Panc1 (cell line): ENCODE measurements at regions not wholly inside any gene's neighbourhood (a gene's known extent, or its start where the extent isn't known, plus 50 kb on each side); places are given as distances from the start of the nearest gene placed in this dataset.

Source experiments
- ATAC-seq: fragments of 200-7000 bp; cut with Tn5 transposase; 2 replicates; pipeline ENCODE4 v1.9.1; 2020; ENCODE audit warnings: mild to moderate bottlenecking, moderate library complexity
- BruUV-seq: library from RNA; stranded (reverse); fragments of 400-500 nt; replicated peaks from 2 replicates; lab custom pipeline; 2021; lab: Mats Ljungman, UMichigan
- CTCF ChIA-PET: fragments of 300-600 bp; sonication (Branson Sonifier 250); formaldehyde crosslinking; loops from one replicate; lab custom pipeline; 2022; ENCODE audit warnings: antibody characterized with exemption; lab: Charles Lee
- POLR2A ChIA-PET: fragments of 300-600 bp; sonication (Branson Sonifier 250); formaldehyde crosslinking; loops from one replicate; lab custom pipeline; 2022; ENCODE audit warnings: antibody characterized with exemption; lab: Charles Lee
- DNase-seq: peaks from one replicate; pipeline ENCODE4 v3.0.0-alpha.2; 2010; ENCODE audit warnings: low read depth, low spot score
- H3K27ac ChIP-seq: 2 replicates; pipeline ENCODE4 v1.5.1; 2011; ENCODE audit warnings: mild to moderate bottlenecking, low read length, inconsistent platforms
- H3K27me3 ChIP-seq: fragments of 200-500 bp; sonication (Bioruptor generic); 2 replicates; pipeline ENCODE4 v1.6.0; 2014; ENCODE audit warnings: low read length, inconsistent platforms; ENCODE audit not compliant: control insufficient read depth, insufficient read depth
- H3K36me3 ChIP-seq: fragments of 200-500 bp; sonication (Bioruptor generic); 2 replicates; pipeline ENCODE4 v1.5.1; 2014; ENCODE audit warnings: inconsistent platforms, mild to moderate bottlenecking, low read length, moderate library complexity; ENCODE audit not compliant: control insufficient read depth, insufficient read depth
- H3K4me1 ChIP-seq: 2 replicates; pipeline ENCODE4 v1.5.1; 2011; ENCODE audit warnings: inconsistent platforms, mild to moderate bottlenecking, low read length, moderate library complexity; ENCODE audit not compliant: control insufficient read depth, insufficient read depth
- H3K4me3 ChIP-seq, 2 experiments: 2 replicates each; pipeline ENCODE4 v1.5.1; 2011 to 2012; ENCODE audit warnings: low read depth in 2 of 2, low read length in 2 of 2, mild to moderate bottlenecking in 2 of 2, inconsistent platforms in 1 of 2, moderate library complexity in 1 of 2
- H3K9me3 ChIP-seq: fragments of 200-500 bp; sonication (Bioruptor generic); 2 replicates; pipeline ENCODE4 v1.5.1; 2014; ENCODE audit warnings: low read depth, mild to moderate bottlenecking, inconsistent platforms, low read length, moderate library complexity; ENCODE audit not compliant: control insufficient read depth, insufficient read depth
- CTCF ChIP-seq: fragments of 450-650 bp; IDR thresholded peaks from 2 replicates; pipeline ENCODE4 v1.5.1; 2017; ENCODE audit warnings: mild to moderate bottlenecking
- POLR2AphosphoS5 ChIP-seq: IDR thresholded peaks from 2 replicates; pipeline ENCODE4 v1.6.1; 2012; ENCODE audit warnings: mild to moderate bottlenecking, low read depth, low read length, moderate library complexity
- SIN3A ChIP-seq: IDR thresholded peaks from 2 replicates; pipeline ENCODE4 v1.6.1; 2012; ENCODE audit warnings: low read depth, mild to moderate bottlenecking, low read length, moderate library complexity, borderline replicate concordance; ENCODE audit not compliant: insufficient read depth
- TCF7L2 ChIP-seq: IDR thresholded peaks from 2 replicates; pipeline ENCODE4 v1.6.1; 2011; ENCODE audit warnings: mild to moderate bottlenecking, low read depth, low read length, inconsistent platforms
- in situ Hi-C: cut with HindIII; loops from 2 replicates; pipeline ENCODE4 v1.10.0; 2016; ENCODE audit warnings: low sequenced_read_pairs, low pct_unique_long_range_greater_than_20kb
- intact Hi-C: fragments of 100-400 bp; cut with micrococcal nuclease; formaldehyde crosslinking; loops from one replicate; pipeline ENCODE4 v1.10.0; 2022; ENCODE audit not compliant: unreplicated experiment
- TF ChIP-seq, protein P1 (sequence below), 2 experiments: IDR thresholded peaks; 2 replicates each; pipeline ENCODE4 v1.6.1; 2011 to 2012; ENCODE audit warnings: low read depth in 2 of 2, control low read depth in 1 of 2, low read length in 1 of 2, mild to moderate bottlenecking in 1 of 2, moderate library complexity in 1 of 2; ENCODE audit not compliant: insufficient read depth in 1 of 2

GRCh38 chr4:1541449-1542225 is 135.4 kb upstream of the NKX1-1 start:
- ChIA-PET CTCF (no interaction called here), POLR2A (no interaction called here)
- no TSS peak for BruUV-seq
- no peak overlapping the region for H3K27ac ChIP-seq
- intact Hi-C loops (no loop called here), in situ Hi-C loops (no loop called here)
- H3K36me3 ChIP-seq, result no peaks in the 10 kb centered on the region
- peaks cover 6% of the 10 kb centered on the region; the same call in 1 of the 2 replicates for H3K4me1 ChIP-seq
- H3K9me3 ChIP-seq, result no peaks in the 10 kb centered on the region
- no peak overlapping the region for H3K4me3 ChIP-seq
- TF ChIP-seq POLR2AphosphoS5, result no peak
- TF ChIP-seq TCF7L2, result no peak
- TF ChIP-seq SIN3A, result no peak
- TF ChIP-seq CTCF, result no peak
- TF ChIP-seq, protein P1, sequence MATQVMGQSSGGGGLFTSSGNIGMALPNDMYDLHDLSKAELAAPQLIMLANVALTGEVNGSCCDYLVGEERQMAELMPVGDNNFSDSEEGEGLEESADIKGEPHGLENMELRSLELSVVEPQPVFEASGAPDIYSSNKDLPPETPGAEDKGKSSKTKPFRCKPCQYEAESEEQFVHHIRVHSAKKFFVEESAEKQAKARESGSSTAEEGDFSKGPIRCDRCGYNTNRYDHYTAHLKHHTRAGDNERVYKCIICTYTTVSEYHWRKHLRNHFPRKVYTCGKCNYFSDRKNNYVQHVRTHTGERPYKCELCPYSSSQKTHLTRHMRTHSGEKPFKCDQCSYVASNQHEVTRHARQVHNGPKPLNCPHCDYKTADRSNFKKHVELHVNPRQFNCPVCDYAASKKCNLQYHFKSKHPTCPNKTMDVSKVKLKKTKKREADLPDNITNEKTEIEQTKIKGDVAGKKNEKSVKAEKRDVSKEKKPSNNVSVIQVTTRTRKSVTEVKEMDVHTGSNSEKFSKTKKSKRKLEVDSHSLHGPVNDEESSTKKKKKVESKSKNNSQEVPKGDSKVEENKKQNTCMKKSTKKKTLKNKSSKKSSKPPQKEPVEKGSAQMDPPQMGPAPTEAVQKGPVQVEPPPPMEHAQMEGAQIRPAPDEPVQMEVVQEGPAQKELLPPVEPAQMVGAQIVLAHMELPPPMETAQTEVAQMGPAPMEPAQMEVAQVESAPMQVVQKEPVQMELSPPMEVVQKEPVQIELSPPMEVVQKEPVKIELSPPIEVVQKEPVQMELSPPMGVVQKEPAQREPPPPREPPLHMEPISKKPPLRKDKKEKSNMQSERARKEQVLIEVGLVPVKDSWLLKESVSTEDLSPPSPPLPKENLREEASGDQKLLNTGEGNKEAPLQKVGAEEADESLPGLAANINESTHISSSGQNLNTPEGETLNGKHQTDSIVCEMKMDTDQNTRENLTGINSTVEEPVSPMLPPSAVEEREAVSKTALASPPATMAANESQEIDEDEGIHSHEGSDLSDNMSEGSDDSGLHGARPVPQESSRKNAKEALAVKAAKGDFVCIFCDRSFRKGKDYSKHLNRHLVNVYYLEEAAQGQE (IDR thresholded peaks at IDR 0.05; ENCODE audit: insufficient read depth in 1 of 2, low read depth in 2 of 2, low read length in 1 of 2), result no peak
- H3K27me3 ChIP-seq, result no peaks in the 10 kb centered on the region
- ATAC-seq (no peak), DNase-seq (no peak)

DNA sequence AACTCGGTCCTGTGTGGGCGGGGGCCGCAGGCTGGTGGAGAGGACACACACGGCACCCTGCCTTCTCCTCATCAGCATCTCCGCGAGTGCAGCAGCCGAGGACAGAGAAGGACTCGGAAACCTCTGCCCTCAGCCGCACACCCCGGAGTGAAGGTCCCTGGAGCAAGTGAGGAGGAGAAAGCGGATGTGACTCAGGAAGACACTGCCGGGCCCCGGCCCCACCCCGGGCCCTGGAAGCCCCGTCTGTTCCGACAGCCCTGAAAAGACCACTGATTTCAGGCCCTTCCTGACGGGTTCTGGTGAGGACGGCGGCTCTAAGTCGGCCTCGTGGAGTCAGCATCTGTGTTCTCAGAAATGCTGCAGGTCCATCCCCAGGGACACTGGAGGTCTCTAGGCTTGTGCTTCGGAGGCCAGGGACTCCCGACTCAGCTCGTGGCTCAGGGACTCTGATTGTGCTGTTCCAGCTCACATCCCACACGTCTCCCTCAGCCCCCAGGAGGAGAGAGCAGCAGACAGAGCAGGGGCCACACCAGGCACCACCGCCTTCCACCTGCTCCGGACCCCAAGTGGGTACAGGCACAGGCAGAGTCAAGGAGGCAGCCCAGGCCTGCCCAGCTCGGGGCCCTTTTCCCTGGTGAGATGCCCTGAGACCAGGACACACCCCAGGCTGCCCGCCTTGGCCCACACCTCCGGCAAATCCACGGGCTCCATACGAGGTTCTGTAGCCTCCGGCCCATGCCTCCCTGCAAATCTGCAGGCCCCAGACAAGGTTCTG is 134.5 kb upstream of the NKX1-1 start:
- ChIA-PET CTCF (no interaction called here), POLR2A (no interaction called here)
- no TSS peak for BruUV-seq
- no peak for DNase-seq
- Histone ChIP-seq H3K9me3 (no peaks in the 10 kb centered on the region), H3K4me3 (no peak overlapping the region), H3K27me3 (no peaks in the 10 kb centered on the region), H3K36me3 (no peaks in the 10 kb centered on the region), H3K27ac (no peak overlapping the region), H3K4me1 (peaks cover 6% of the 10 kb centered on the region; the same call in 1 of the 2 replicates)
- intact Hi-C loops (no loop called here), in situ Hi-C loops (no loop called here)
- TF ChIP-seq CTCF, result no peak
- TF ChIP-seq POLR2AphosphoS5, result no peak
- no peak for TF ChIP-seq TCF7L2
- TF ChIP-seq, protein P1 (IDR thresholded peaks at IDR 0.05; ENCODE audit: insufficient read depth in 1 of 2, low read depth in 2 of 2, low read length in 1 of 2), result no peak
- TF ChIP-seq SIN3A, result no peak
- no peak for ATAC-seq
